Loucy (cell line): ENCODE measurements at regions not wholly inside any gene's neighbourhood (a gene's known extent, or its start where the extent isn't known, plus 50 kb on each side); places are given as distances from the start of the nearest gene placed in this dataset.

Experiments
- CTCF ChIP-seq: fragments of 200-600 bp; sonication (generic); conservative IDR thresholded peaks from 2 replicates; pipeline ENCODE4 v1.5.1; 2014; ENCODE audit warnings: mild to moderate bottlenecking, antibody characterized with exemption, low read length
- EZH2phosphoT487 ChIP-seq: fragments of 200-600 bp; IDR thresholded peaks from 2 replicates; pipeline ENCODE4 v1.6.1; 2018; ENCODE audit warnings: antibody characterized with exemption, mild to moderate bottlenecking, moderate library complexity, borderline replicate concordance

GRCh38 chr13:91112201-91112923, 235.1 kb upstream of the MIR17HG start:
- TF ChIP-seq CTCF = no peak
- TF ChIP-seq EZH2phosphoT487 = no peak
